OCI-LY7 (cell line): ENCODE measurements at regions not wholly inside any gene's neighbourhood (a gene's known extent, or its start where the extent isn't known, plus 50 kb on each side); places are given as distances from the start of the nearest gene placed in this dataset.
"Not testable (repeated sequence)": the region's sequence is repeated elsewhere in the genome, so short reads cannot be mapped to it uniquely, and the experiment has no call there.

Source experiments
- BruUV-seq: library from RNA; stranded (reverse); fragments of 400-500 nt; replicated peaks from 2 replicates; lab custom pipeline; 2021; lab: Mats Ljungman, UMichigan
- CTCF ChIA-PET: fragments of 300-600 bp; sonication (Branson Sonifier 250); formaldehyde crosslinking; loops from one replicate; lab custom pipeline; 2022; ENCODE audit warnings: antibody characterized with exemption; ENCODE audit not compliant: unreplicated experiment; lab: Charles Lee
- POLR2A ChIA-PET: fragments of 300-600 bp; sonication (Branson Sonifier 250); formaldehyde crosslinking; loops from one replicate; lab custom pipeline; 2022; ENCODE audit warnings: antibody characterized with exemption; lab: Charles Lee
- DNase-seq: peaks from one replicate; pipeline ENCODE4 v3.0.0-alpha.2; 2015; ENCODE audit warnings: low spot score
- H2AFZ ChIP-seq: fragments of 200-600 bp; sonication (generic), shearing (Covaris generic); 2 replicates; pipeline ENCODE4 v1.6.1; 2014; ENCODE audit warnings: mild to moderate bottlenecking, antibody characterized with exemption, low read length, moderate library complexity
- H3K27ac ChIP-seq: fragments of 200-600 bp; sonication (generic); 2 replicates; pipeline ENCODE4 v1.5.1; 2014; ENCODE audit warnings: mixed run types, low read depth, mild to moderate bottlenecking, moderate library complexity, low read length, inconsistent platforms; ENCODE audit not compliant: poor library complexity, severe bottlenecking
- H3K36me3 ChIP-seq: fragments of 200-600 bp; sonication (generic); 2 replicates; pipeline ENCODE4 v1.6.1; 2014; ENCODE audit warnings: mild to moderate bottlenecking, antibody characterized with exemption, low read length, moderate library complexity, mixed read lengths; ENCODE audit not compliant: insufficient read depth
- H3K4me1 ChIP-seq: fragments of 200-600 bp; sonication (generic); 2 replicates; pipeline ENCODE4 v1.5.1; 2014; ENCODE audit warnings: mild to moderate bottlenecking, low read length; ENCODE audit not compliant: insufficient read depth, poor library complexity, severe bottlenecking
- H3K4me2 ChIP-seq: fragments of 200-600 bp; sonication (generic); 2 replicates; pipeline ENCODE4 v1.6.1; 2014; ENCODE audit warnings: mild to moderate bottlenecking, low read length
- H3K4me3 ChIP-seq: fragments of 200-600 bp; sonication (generic); 2 replicates; pipeline ENCODE4 v1.5.1; 2014; ENCODE audit warnings: mild to moderate bottlenecking, low read depth, low read length; ENCODE audit not compliant: poor library complexity, severe bottlenecking
- H3K79me2 ChIP-seq: fragments of 200-600 bp; sonication (generic); 2 replicates; pipeline ENCODE4 v1.6.1; 2016; ENCODE audit warnings: low read depth, mild to moderate bottlenecking, low read length, moderate library complexity, mixed read lengths; ENCODE audit not compliant: insufficient read depth
- H3K9me2 ChIP-seq: fragments of 200-600 bp; sonication (generic); 2 replicates; pipeline ENCODE4 v1.6.1; 2016; ENCODE audit warnings: mild to moderate bottlenecking, low read length, mixed read lengths; ENCODE audit not compliant: insufficient read depth
- H3K9me3 ChIP-seq: fragments of 200-600 bp; sonication (generic); 2 replicates; pipeline ENCODE4 v1.6.1; 2014; ENCODE audit warnings: mild to moderate bottlenecking, mixed run types, low read length, mixed read lengths
- H4K20me1 ChIP-seq: fragments of 200-600 bp; sonication (generic); 2 replicates; pipeline ENCODE4 v1.6.1; 2014; ENCODE audit warnings: mild to moderate bottlenecking, antibody characterized with exemption, low read length, moderate library complexity, mixed read lengths; ENCODE audit not compliant: insufficient read depth
- EZH2phosphoT487 ChIP-seq: fragments of 200-600 bp; sonication (generic); IDR thresholded peaks from 2 replicates; pipeline ENCODE4 v1.6.1; 2018; ENCODE audit warnings: low read depth, borderline replicate concordance, mild to moderate bottlenecking, mixed run types, antibody characterized with exemption, low read length, moderate library complexity, mixed read lengths
- intact Hi-C: fragments of 100-400 bp; cut with micrococcal nuclease; formaldehyde crosslinking; loops from one replicate; pipeline ENCODE4 v1.10.0; 2022; ENCODE audit not compliant: unreplicated experiment
- TF ChIP-seq, protein P1 (sequence below): fragments of 200-600 bp; sonication (generic); conservative IDR thresholded peaks from 2 replicates; pipeline ENCODE4 v1.5.1; 2014; ENCODE audit warnings: mild to moderate bottlenecking, antibody characterized with exemption, low read length, moderate library complexity, mixed read lengths

- POLR2A ChIA-PET = no interaction called here
- H4K20me1 ChIP-seq = no peaks in the 10 kb centered on the region
- no peaks in the 10 kb centered on the region for H3K9me2 ChIP-seq
- no TSS peak for BruUV-seq
- no peak overlapping the region for H3K4me2 ChIP-seq
- no peaks in the 10 kb centered on the region for H3K4me1 ChIP-seq
- TF ChIP-seq, protein P1, sequence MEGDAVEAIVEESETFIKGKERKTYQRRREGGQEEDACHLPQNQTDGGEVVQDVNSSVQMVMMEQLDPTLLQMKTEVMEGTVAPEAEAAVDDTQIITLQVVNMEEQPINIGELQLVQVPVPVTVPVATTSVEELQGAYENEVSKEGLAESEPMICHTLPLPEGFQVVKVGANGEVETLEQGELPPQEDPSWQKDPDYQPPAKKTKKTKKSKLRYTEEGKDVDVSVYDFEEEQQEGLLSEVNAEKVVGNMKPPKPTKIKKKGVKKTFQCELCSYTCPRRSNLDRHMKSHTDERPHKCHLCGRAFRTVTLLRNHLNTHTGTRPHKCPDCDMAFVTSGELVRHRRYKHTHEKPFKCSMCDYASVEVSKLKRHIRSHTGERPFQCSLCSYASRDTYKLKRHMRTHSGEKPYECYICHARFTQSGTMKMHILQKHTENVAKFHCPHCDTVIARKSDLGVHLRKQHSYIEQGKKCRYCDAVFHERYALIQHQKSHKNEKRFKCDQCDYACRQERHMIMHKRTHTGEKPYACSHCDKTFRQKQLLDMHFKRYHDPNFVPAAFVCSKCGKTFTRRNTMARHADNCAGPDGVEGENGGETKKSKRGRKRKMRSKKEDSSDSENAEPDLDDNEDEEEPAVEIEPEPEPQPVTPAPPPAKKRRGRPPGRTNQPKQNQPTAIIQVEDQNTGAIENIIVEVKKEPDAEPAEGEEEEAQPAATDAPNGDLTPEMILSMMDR = no peak
- TF ChIP-seq EZH2phosphoT487 = no peak
- CTCF ChIA-PET = no interaction called here
- no peaks in the 10 kb centered on the region for H3K79me2 ChIP-seq
- no peaks in the 10 kb centered on the region for H3K36me3 ChIP-seq
- no peak overlapping the region for H3K27ac ChIP-seq
- no peak overlapping the region for H3K4me3 ChIP-seq
- H3K9me3 ChIP-seq = no peaks in the 10 kb centered on the region
- no peak for DNase-seq
- H2AFZ ChIP-seq = no peak overlapping the region
- intact Hi-C loops = no loop called here
These were observed 727.2 kb downstream of the SI start for GRCh38 chr3:164351131-164351530.

DNA sequence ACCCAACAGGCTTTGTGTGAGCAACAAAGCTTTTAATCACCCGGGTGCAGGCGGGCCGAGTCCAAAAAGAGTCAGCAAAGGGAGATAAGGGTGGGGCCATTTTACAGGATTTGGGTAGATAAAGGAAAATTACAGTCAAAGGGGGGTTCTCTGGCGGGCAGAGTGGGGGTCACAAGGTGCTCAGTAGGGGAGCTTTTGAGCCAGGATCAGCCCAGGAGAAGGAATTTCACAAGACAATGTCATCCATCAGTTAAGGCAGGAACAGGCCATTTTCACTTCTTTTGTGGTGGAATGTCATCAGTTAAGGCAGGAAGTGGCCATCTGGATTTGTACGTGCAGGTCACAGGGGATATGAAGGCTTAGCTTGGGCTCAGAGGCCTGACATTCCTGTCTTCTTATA lies 736.1 kb downstream of the SI start:
- H3K36me3 ChIP-seq, intact Hi-C loops, H3K9me3 ChIP-seq, H4K20me1 ChIP-seq, H3K9me2 ChIP-seq, H3K4me3 ChIP-seq, H3K27ac ChIP-seq, H3K4me1 ChIP-seq, H3K4me2 ChIP-seq, H2AFZ ChIP-seq, H3K79me2 ChIP-seq, BruUV-seq, POLR2A ChIA-PET, CTCF ChIA-PET, DNase-seq: not testable (repeated sequence)

DNA sequence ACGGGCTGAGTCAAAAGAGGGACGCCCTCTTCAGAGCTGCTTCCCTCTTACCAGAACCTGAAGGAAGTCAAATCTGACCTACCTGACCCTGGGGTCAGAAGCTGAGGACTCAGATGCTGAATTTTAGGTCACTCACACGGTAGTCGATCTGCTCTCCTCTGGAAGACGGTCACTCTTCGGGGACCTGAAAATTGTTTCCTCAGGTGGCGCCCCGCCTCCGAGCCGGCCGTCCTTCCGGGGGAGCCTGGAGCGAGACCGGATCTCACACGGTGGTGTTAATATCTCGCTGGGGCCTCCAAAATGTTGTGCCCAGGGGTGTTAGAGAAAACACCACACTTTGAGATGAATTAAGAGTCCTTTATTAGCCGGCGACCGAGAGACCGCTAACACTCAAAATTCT lies 737.2 kb downstream of the SI start:
- Histone ChIP-seq H3K36me3 (no peaks in the 10 kb centered on the region), H3K9me2 (no peaks in the 10 kb centered on the region), H3K27ac (no peak overlapping the region), H2AFZ (no peak overlapping the region), H3K4me2 (no peak overlapping the region), H3K9me3 (no peaks in the 10 kb centered on the region), H3K4me3 (no peak overlapping the region), H3K4me1 (no peaks in the 10 kb centered on the region), H4K20me1 (no peaks in the 10 kb centered on the region), H3K79me2 (no peaks in the 10 kb centered on the region)
- intact Hi-C loops = no loop called here
- ChIA-PET POLR2A (no interaction called here), CTCF (no interaction called here)
- TF ChIP-seq, protein P1 = no peak
- TF ChIP-seq EZH2phosphoT487 = no peak
- BruUV-seq = no TSS peak
- DNase-seq = no peak
